Vagina (tissue), 2 donors: ENCODE measurements at regions not wholly inside any gene's neighbourhood (a gene's known extent, or its start where the extent isn't known, plus 50 kb on each side); places are given as distances from the start of the nearest gene placed in this dataset.

Experiments used
- CTCF ChIP-seq, 3 experiments: fragments of 450-650 bp in 2 of 3; fragments of 200-600 bp in 1 of 3; sonication (generic) in 1 of 3; IDR thresholded peaks; one replicate each; pipeline ENCODE4 v1.5.1; 2017 to 2019; ENCODE audit warnings: antibody characterized with exemption in 3 of 3, mild to moderate bottlenecking in 2 of 3, moderate library complexity in 2 of 3
- POLR2A ChIP-seq, 2 donors: fragments of 450-650 bp; IDR thresholded peaks; one replicate each; pipeline ENCODE4 v1.6.1; 2017; ENCODE audit warnings: antibody characterized with exemption in 2 of 2, mild to moderate bottlenecking in 2 of 2, moderate library complexity in 2 of 2
- POLR2AphosphoS5 ChIP-seq, 2 donors: sonication (generic); formaldehyde crosslinking; IDR thresholded peaks; one replicate each; pipeline ENCODE4 v1.9.0; 2017; ENCODE audit warnings: antibody characterized with exemption in 2 of 2, mild to moderate bottlenecking in 2 of 2, low read depth in 1 of 2; ENCODE audit not compliant: insufficient read depth in 1 of 2

DNA sequence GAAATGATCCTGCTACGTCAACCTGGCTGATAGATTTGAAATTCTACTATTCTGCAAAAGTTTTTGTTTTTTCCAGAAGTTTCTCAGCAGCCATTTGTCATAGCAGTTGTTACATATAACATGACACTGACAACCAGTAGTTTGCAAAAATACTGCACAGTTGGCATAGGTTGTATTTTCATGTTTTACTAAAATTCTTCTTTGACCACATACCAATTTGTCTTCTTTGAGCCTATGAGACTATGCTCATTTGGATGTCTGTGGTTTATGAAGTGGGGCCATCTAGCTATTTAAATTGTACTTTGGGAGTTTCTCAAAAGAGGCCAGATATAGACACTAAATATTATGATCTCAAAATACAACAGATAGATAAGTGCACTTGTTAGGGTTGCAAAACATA is 104.9 kb upstream of the PREP start:
- TF ChIP-seq CTCF (IDR thresholded peaks at IDR 0.05) (no peak), POLR2A (IDR thresholded peaks at IDR 0.05) (no peak), POLR2AphosphoS5 (IDR thresholded peaks at IDR 0.05; ENCODE audit: insufficient read depth in 1 of 2, low read depth in 1 of 2) (no peak)
